ENCODE measurements at regions not wholly inside any gene's neighbourhood (a gene's known extent, or its start where the extent isn't known, plus 50 kb on each side); places are given as distances from the start of the nearest gene placed in this dataset.

GRCh38 chr22:23499845-23500500 is 80.1 kb downstream of the IGLL1 start:
- TF ChIP-seq CTCF (IDR thresholded peaks at IDR 0.05) (no peak), SREBF2 (IDR thresholded peaks at IDR 0.05) (no peak), REST (IDR thresholded peaks at IDR 0.05) (no peak)

Data from A549 (cell line).